GM18951 (cell line): ENCODE measurements at regions not wholly inside any gene's neighbourhood (a gene's known extent, or its start where the extent isn't known, plus 50 kb on each side); places are given as distances from the start of the nearest gene placed in this dataset.
"Not testable (repeated sequence)": the region's sequence is repeated elsewhere in the genome, so short reads cannot be mapped to it uniquely, and the experiment has no call there.

Experiments
- POLR2A ChIP-seq: IDR thresholded peaks from 4 replicates; pipeline ENCODE4 v1.6.1; 2011; ENCODE audit warnings: mild to moderate bottlenecking; ENCODE audit not compliant: insufficient read length, insufficient read depth; ENCODE audit errors: extremely low read depth
- in situ Hi-C: fragments of 300-500 bp; cut with MboI; formaldehyde crosslinking; loops from one replicate; pipeline ENCODE4 v1.12.0; 2022; ENCODE audit warnings: low sequenced_read_pairs, mixed read lengths, inconsistent platforms; ENCODE audit not compliant: unreplicated experiment

GRCh38 chr3:177710506-177710905, 513.2 kb upstream of the TBL1XR1 start:
- in situ Hi-C loops, result no loop called here
- no peak for TF ChIP-seq POLR2A

DNA sequence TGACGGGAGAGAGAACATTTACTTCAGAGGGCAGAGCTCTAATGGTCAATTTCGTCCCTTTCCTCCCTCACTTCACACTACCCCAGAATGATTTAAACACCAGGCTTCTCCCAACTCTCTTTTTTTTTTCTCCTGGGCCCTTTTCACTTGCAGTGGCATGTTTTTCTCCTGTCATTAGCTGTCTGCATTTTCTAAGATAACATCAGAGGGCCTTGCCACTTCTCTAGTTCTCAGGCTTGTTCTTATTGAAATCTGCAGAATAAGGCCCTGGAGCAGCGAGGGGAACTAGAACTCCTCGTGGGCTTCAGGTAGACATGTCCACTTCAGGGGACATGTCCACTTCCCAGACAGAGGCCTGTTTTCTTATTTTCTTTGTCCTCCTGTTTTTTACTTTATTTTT, 514.4 kb upstream of the TBL1XR1 start:
- no peak for TF ChIP-seq POLR2A
- in situ Hi-C loops, result no loop called here

DNA sequence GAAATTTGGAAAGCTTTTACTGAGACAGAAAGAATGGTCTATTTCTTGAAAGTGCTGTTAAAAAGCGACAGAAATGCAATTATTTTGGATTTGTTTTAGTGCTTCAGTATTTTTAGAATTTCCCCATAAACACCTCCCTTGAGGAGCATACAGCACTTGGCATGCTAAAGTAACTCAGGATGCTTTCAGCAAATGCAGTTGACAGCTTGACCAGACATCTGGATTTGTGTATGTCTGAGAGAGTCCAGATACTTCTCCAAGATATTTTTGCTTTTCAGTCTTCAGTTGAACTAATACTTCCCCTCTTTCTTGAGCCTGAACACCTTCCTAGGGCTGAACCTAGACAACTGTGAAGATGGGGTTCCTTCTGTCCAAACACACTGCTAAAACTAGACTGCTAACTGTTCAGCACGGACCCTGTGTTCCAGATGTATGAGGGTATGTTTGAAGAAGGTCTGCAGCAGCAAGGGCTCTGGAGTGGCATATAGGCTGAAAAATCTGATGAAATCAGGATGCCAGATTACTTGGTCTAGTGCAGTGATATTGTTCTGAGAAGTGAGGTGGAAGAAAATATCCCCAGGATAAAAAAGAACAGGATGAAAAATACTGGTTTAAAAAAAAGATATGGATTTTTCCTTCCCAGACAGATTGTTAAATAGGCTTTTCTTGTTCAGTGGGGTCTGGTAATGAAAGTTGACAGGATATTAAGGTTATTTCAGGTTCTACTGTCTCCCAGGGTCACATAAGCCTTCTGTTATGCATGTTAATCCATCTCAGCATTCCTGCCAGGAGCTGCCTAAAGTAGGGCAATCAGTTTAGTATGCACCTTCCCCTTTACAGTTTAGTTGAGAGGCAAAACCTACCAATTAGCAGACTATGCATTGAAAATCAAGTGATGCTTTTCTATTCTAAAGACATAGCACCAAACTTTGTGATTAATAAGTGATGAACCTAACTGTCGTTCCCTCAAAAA, 516.9 kb upstream of the TBL1XR1 start:
- TF ChIP-seq POLR2A, result no peak
- in situ Hi-C loops, result no loop called here

GRCh38 chr3:177714945-177715344, 517.7 kb upstream of the TBL1XR1 start:
- in situ Hi-C loops, result no loop called here
- no peak for TF ChIP-seq POLR2A

- in situ Hi-C loops, result no loop called here
- no peak for TF ChIP-seq POLR2A
These were observed 518.7 kb upstream of the TBL1XR1 start for GRCh38 chr3:177715980-177716379.

GRCh38 chr3:177720927-177721326, 523.6 kb upstream of the TBL1XR1 start:
- in situ Hi-C loops, result not testable (repeated sequence)

GRCh38 chr3:177721864-177722785, 524.8 kb upstream of the TBL1XR1 start:
- TF ChIP-seq POLR2A, result no peak
- in situ Hi-C loops, result no loop called here

DNA sequence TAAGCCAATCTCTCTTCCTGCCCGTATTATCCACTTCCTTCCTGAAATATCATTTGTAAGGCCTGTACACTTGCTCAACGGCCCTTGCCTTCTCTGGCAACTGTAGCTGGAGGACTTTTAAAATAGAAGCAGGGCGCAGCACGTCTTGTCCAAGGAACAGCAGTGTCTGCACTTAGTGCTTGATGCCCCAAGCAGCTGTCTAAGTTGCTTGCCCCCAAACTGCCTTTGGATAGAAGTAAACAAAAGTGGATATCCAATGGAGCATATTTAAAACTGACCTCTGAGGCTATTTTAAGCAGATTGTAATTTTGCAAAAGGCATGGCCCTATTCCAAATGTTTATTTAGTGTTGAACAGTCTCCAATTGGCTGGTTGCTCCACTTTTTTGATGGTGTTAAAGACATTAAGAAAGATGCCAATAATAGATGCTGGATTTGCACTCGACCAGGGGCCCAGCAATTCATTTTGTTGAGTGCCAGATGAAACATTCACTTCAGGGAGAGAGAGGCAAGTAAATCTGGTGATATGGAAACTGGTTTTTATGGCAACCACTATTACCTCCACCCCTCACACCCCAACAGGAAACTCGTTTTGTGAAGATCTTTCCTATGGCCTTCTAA, 526.8 kb upstream of the TBL1XR1 start:
- no peak for TF ChIP-seq POLR2A
- in situ Hi-C loops, result no loop called here

GRCh38 chr3:177725165-177725564, 527.9 kb upstream of the TBL1XR1 start:
- in situ Hi-C loops, result no loop called here
- no peak for TF ChIP-seq POLR2A

DNA sequence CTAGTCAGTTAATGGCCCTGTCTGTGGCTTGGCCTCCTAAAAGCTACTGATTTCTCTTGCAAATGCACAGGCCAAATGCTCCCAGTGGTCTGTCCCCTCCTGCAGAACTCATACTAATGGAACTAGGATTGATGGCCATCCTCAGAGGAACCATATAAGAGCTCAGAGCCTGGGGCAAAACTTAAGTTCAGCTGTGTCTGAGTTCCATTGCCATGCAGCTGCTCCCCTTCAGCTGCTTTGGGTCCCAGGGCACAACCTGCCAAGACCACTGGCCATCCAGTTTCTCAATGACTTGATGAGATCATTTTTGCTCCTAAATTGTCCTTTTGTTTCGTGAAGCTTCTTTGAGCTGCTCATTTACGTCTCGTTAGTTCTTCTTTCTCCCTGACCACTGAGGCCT, 529.5 kb upstream of the TBL1XR1 start:
- in situ Hi-C loops, result no loop called here
- TF ChIP-seq POLR2A, result no peak

GRCh38 chr3:177729956-177730681, 532.8 kb upstream of the TBL1XR1 start:
- in situ Hi-C loops, result no loop called here
- no peak for TF ChIP-seq POLR2A

DNA sequence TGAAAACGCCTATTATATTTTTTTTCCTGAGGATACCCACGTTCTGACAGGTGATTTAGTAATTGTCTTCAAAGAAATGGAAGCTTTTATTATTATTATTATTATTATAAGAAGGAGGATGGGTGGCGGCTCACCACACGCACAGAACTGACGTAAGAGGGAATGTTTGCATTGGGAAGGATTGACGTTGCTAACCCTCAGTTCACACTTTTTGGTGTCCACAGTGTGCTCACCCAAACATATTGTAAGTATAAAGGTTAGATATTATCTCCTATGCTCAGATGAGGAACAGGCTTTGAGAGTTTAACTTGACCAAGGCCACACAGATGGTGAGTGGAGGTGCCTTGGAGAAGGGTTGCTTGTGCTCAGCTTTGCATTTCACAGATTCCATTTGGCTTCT, 533.5 kb upstream of the TBL1XR1 start:
- no peak for TF ChIP-seq POLR2A
- in situ Hi-C loops, result no loop called here
